Omental fat pad (tissue), 3 donors: ENCODE measurements at regions not wholly inside any gene's neighbourhood (a gene's known extent, or its start where the extent isn't known, plus 50 kb on each side); places are given as distances from the start of the nearest gene placed in this dataset.

Experiments
- ATAC-seq: fragments of 150-250 bp; one replicate; pipeline ENCODE4 v1.9.1; 2016; ENCODE audit warnings: mild to moderate bottlenecking, moderate library complexity; ENCODE audit not compliant: low FRiP score
- DNase-seq: peaks from one replicate; pipeline ENCODE4 v3.0.0-alpha.2; 2019; ENCODE audit warnings: low spot score
- TF ChIP-seq, protein P1 (sequence below), 3 donors: fragments of 450-650 bp; IDR thresholded peaks; one replicate each; pipeline ENCODE4 v1.5.1; 2016 to 2017; ENCODE audit warnings: antibody characterized with exemption in 3 of 3, mild to moderate bottlenecking in 3 of 3, moderate library complexity in 2 of 3

GRCh38 chr6:156183678-156184077 lies 593.5 kb upstream of the ARID1B start:
- ATAC-seq: no peak
- TF ChIP-seq, protein P1, sequence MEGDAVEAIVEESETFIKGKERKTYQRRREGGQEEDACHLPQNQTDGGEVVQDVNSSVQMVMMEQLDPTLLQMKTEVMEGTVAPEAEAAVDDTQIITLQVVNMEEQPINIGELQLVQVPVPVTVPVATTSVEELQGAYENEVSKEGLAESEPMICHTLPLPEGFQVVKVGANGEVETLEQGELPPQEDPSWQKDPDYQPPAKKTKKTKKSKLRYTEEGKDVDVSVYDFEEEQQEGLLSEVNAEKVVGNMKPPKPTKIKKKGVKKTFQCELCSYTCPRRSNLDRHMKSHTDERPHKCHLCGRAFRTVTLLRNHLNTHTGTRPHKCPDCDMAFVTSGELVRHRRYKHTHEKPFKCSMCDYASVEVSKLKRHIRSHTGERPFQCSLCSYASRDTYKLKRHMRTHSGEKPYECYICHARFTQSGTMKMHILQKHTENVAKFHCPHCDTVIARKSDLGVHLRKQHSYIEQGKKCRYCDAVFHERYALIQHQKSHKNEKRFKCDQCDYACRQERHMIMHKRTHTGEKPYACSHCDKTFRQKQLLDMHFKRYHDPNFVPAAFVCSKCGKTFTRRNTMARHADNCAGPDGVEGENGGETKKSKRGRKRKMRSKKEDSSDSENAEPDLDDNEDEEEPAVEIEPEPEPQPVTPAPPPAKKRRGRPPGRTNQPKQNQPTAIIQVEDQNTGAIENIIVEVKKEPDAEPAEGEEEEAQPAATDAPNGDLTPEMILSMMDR (IDR thresholded peaks at IDR 0.05): no peak
- no peak for DNase-seq

- DNase-seq: no peak
- TF ChIP-seq, protein P1 (IDR thresholded peaks at IDR 0.05): no peak
- ATAC-seq: no peak
Measured at GRCh38 chr6:156182356-156182755, 594.8 kb upstream of the ARID1B start.

DNA sequence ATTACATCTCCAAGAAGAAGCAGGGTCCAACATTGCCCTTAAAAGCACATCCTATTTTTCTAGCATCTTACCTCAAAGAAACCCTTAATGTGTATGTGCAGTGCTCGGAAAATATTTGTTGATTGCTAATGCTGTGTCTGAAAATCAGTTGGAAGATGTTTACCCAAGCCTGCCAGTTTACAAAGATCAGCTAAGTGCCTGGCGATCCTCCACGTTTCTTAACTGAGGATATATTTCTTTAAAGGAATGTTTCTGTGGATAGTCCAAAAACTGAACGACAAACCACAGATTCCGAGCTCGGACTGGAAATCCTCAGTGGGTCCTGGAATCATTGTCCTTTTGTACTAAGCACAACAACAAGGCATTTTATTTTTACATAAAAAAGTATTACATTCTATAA lies 595.7 kb upstream of the ARID1B start:
- ATAC-seq (no peak), DNase-seq (no peak)
- TF ChIP-seq, protein P1 (IDR thresholded peaks at IDR 0.05): no peak

DNA sequence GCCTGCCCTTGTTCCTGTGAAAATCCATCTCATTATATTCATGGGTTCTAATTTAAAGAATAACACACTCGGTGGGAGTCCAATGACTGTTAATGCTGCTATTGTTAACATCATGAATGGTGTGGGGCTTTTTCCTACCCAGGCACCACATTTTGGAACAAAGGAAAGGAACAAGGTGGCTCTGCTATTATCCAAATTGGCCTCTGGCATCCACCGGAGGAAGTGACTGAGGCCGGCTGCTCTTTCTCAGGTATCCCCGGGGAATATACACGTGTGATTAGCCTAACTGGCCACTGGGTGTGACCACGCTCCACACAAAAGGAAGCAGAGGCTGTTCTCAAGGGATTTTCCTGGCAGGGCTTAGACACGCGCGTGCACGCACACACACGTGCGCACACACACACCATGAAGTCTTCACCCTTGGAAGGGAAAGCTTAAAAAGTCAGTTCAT lies 601.2 kb upstream of the ARID1B start:
- TF ChIP-seq, protein P1 (IDR thresholded peaks at IDR 0.05): no peak
- DNase-seq (no peak), ATAC-seq (no peak)

DNA sequence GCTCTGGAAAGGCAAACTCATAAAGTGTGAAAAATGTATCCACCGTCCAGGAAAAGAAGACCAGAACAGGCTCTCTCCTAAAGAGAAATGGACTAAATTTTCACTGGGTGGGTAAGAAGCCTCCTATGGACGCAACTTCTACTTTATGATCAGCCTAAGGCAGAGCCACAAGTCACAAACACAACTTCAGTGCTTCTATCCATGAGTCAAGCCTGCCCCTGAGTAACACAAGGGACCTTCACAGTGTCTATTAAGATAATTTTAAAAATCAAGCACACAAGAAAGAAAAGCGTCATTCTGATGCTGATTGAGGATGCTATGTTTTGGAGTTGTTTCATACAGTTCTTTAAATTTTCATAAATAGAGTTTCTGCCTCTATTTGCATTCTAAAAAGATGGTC lies 601.7 kb upstream of the ARID1B start:
- ATAC-seq (no peak), DNase-seq (no peak)
- TF ChIP-seq, protein P1 (IDR thresholded peaks at IDR 0.05): no peak

DNA sequence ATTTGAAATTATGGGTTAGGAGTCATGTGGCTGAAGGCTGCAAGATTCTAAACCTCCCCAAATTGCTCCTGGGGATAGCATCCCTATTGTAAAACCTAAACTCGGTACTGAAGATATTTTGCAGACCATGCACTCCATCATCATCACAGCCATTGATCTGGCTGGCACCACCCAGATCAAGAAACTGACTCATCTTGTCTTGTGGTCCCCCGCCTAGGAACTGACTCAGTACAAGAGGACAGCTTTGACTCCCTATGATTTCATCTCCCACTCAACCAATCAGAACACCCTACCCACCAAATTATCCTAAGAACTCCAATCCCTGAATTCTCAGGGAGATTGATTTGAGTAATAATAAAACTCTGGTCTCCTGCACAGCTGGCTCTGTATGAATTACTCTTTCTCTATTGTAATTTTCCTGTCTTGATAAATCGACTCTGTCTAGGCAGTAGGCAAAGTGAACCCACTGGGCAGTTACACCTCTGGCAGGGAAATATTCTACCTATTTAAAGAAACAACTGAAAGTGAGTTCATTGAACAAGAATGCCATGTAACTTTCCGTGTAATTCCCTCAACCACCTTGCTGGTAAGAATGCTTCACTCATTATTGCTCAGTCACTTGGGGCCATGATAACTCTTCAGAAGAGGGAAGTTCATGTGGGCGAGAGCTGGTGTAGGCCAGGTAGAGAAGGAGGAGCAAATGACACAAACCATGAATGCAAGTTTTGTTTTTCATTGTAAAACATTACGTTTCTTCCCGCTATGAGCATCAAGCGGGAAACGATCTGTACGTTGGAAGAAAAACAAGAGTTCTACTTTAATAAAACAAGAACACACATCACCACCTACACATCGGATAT lies 602.9 kb upstream of the ARID1B start:
- ATAC-seq: no peak
- DNase-seq: no peak
- TF ChIP-seq, protein P1 (IDR thresholded peaks at IDR 0.05): no peak

- TF ChIP-seq, protein P1 (IDR thresholded peaks at IDR 0.05): no peak
- no peak for DNase-seq
- no peak for ATAC-seq
Measured at GRCh38 chr6:156169371-156169770, 607.8 kb upstream of the ARID1B start.
